ENCODE measurements at regions not wholly inside any gene's neighbourhood (a gene's known extent, or its start where the extent isn't known, plus 50 kb on each side); places are given as distances from the start of the nearest gene placed in this dataset.
"Not testable (repeated sequence)": the region's sequence is repeated elsewhere in the genome, so short reads cannot be mapped to it uniquely, and the experiment has no call there.

DNA sequence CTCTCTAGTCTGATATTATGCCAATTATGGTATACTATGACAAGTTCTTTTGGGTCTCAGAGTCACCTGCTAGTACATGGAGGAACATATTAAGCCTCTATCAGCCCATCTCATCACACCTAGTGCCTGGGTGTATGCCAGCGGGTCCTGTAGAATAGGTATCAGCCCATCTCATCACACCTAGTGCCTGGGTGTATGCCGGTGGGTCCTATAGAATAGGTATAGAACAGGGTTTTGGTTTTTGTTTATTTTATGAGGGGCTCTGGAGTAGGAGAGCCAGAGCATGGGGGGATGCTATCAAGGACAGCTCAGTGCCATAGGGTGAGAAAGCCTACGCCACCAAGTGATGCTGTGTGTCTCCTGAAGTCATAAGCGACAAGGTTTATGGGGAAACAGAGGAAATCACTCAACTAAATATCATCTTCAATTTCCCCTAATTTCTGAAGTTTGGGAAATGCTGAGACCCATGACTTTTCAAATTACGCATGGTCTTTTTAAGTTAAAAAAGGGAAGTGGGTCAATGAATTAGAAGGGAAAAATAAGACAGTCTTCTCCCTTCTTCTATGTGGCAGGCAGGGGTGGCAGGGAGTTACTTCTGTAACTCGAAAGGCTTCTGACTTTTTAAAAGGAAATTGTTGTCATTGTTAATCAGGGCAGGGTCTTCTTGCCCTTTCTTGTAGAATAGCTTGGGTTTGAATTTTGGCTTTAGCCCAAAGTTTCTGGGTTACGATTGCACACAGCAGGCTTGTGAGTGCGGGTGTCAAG, 781.0 kb upstream of the TPTE start:
- DNase-seq; intact Hi-C loops (cut with DNase I); ATAC-seq: not testable (repeated sequence)

DNA sequence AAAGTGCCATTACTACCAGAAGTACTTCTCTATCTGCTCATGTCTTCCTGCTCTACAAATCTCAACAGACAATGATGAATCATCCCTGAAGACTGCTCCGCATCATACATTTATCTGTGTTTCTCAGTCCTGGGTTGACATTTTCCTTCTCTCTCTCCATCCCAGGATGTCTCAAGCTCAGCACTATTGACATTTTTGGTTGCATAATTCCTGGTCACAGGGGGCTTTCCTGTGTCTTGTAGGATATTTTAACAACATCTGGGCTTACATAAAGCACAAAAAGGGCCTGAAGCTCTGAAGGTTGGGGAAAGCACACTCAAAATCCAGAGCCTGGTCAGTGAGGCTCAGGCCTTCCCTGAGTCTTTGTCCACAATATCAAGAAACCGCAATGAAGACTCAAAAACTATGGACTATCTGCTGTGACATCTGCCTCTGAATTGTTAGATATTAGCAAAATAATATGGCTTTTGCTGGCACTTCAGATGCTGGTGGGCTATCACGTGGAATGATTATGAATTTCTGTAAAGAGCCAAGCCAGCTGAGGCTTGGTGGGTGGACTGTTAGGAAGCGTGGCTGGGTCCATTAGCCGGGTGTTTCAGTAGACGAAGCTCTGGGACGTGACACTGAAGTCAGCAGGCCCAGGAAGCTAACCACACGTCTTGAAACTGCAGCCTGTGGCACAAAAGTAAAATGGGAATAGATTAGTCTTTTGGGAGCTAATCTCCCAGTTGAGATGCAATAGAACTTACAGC, 780.2 kb upstream of the TPTE start:
- ATAC-seq; DNase-seq; intact Hi-C loops (cut with DNase I): not testable (repeated sequence)

DNA sequence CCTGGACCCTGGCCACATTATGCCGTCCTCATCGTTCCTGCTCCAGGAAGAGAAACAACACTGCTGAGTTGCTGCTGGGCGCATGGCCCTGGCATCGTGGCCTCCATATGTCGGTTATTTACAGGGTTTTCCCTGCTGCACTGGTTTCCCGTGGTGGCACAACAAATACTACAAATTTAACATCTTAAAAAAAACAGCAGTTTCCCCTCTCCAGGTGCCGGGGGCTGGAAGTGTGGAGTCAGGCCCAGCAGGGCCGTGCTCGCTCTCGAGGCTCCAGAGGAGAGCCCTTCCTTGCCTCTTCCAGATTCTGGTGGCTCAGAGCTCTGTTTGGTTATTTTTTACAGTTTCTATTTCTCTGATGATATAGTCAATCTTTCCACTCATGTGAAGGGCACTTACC, 777.8 kb upstream of the TPTE start:
- ATAC-seq; intact Hi-C loops (cut with DNase I); DNase-seq: not testable (repeated sequence)

DNA sequence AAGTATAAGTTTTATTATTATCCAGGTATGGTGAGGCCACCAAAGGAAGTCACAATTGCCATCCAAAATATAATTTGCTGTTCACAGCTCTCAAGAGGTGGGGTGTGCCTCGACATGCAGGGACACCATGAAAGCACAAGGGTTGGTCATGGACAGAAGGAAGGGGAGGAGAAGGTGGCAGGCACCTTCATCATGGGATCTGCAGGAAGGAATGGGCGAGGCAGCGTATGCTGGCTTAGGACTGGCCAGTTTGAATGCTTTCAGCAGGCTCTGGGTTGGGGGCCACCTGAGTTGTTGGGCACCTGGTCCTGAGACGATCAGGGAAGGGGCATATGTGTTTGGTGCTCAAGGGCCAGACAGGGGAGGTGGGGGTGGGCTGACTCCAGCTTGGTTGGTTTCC, 777.2 kb upstream of the TPTE start:
- ATAC-seq; DNase-seq; intact Hi-C loops (cut with DNase I): not testable (repeated sequence)

DNA sequence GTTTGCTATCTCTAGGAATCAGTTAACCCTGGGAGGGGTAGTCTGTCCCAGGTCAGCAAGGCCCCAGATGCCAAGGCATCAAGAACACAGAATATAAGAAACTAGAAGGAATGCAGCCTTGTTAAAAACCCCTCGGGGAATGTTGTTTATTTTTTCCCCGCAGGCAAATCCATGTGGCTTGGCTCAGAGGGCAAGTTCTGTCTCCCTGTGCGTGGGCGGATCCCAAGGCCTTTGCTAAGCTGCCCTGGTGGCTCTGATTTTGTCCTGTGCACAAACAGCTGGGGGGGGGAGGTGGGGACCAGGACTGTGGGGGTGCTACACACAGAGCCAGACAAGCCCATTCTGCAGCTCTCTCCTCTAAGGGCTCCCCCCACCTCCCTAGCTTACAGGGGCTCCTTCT, 776.8 kb upstream of the TPTE start:
- intact Hi-C loops (cut with DNase I); DNase-seq: not testable (repeated sequence)
- peak in 1 of 2 donors; percentile 38 for ATAC-seq

DNA sequence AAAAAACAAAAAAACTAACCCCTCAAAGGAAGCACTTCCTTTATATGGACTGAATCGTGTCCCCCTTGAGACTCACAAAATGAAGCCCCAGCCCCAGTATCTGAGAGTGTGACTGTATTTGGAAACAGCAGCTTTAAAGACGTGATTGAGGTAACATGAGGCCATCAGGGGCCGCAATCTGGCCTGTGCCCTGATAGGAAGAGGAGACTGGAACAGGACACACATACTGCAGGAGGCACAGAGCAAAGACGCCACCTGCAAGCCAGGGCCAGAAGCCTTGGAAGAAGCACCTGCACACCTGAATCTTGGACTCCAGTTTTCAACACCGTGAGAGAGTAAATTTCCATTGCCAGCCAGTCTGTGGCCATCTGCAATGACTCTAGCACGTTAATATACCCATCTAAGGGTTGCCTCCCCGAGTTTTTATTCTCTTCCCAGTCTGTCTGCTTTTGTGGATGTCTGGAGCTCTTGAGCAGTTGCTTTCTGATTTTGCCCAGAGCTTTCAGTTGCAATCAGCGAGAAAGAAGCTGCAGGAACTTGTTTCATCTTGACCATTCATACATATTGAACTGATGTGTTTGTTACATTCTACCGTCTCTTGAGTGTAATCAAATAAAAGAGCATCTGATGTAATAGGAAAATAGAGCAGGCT, 775.8 kb upstream of the TPTE start:
- ATAC-seq; intact Hi-C loops (cut with DNase I); DNase-seq: not testable (repeated sequence)

DNA sequence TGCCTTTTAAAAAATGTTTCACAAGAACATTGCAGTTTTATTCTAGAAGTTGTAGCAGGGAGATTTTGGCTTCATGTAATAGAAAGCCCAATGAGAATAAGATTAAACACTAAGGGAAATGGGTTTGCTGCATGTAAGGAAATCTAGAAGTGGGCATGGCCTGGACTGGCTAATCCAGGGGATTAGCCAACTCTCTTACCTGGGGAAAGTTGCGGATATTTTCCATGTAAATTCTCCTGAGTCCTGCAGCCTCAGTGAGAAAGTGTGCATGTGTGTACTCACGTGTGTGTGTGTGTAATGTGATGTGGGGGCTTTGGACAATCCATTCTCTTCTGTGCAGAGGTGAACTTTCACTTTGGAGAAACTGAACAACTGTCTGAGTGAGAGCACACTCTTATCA, 775.1 kb upstream of the TPTE start:
- DNase-seq; ATAC-seq; intact Hi-C loops (cut with DNase I): not testable (repeated sequence)

DNA sequence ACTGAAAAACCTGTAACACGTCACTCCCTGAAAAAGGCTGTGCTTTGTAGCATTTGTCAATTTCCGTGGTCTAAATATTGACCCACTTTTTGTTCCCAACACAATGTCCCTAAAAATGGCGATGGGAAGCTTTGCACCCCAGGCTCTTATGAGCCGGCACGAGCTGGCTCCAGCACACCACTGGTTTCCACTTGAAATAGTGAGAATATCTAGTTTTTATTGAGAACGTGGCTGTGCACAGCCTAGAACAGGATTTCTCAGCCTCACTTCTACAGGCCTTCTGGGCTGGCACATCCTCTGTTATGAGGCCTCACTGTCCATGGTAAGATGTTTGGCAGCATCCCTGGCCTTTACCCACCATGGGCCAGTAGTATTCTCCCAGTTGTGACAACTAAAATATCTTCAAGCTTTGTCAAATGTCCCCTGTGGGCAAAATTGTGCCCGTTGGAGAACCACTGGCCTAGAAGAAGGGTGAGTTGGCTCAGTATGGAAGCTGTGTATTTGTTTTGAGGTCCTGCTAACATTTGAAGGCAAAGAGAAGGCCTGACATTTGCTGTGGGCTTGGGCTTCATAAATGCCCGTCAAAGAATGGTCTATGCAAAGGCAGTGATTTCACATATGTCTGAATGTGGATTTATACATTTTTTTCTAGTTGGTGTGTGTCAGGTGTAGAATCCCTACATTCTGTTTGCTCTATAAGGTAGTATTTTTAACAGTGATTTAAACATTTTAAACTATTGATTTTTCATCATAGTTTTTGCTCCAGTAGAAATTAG, 774.4 kb upstream of the TPTE start:
- DNase-seq; intact Hi-C loops (cut with DNase I); ATAC-seq: not testable (repeated sequence)

DNA sequence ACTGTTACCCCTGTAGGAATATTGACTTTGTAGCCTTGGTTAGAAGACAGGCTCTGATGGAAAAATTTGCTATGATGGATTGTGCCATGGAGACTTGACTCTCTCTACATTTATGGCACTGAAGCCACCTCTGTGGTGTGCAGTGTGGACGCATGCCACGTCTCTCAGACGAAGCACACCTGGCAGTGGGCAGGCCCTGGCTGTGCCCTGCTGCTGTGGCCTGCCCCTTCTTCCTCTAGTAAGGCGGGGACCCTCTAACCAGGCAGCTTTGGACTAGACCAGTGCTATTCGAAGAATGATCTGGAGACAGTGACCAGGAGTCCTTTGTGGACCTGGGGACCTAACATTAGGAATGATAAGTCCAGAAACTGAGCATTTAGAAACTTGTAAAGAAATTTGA, 773.5 kb upstream of the TPTE start:
- DNase-seq; ATAC-seq; intact Hi-C loops (cut with DNase I): not testable (repeated sequence)

DNA sequence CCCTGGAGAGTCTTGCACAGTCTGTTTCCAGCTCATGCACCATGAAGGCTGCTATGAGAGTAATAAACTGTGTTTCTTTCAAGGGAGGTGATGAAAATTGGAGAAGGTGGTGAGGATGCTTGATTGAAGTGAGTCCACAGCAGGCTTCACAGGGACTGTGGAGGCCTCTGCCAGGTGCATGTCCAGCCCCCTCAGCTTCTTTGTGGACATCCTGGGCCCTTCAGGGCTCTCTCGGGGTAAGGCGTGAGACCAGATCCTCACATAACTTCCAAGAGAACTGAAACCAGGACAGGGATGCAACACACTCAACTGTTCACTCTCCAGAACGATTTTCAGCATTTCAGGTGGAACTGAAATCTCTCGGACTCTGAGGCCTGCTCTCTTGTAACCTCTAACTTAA, 772.9 kb upstream of the TPTE start:
- DNase-seq; ATAC-seq; intact Hi-C loops (cut with DNase I): not testable (repeated sequence)

DNA sequence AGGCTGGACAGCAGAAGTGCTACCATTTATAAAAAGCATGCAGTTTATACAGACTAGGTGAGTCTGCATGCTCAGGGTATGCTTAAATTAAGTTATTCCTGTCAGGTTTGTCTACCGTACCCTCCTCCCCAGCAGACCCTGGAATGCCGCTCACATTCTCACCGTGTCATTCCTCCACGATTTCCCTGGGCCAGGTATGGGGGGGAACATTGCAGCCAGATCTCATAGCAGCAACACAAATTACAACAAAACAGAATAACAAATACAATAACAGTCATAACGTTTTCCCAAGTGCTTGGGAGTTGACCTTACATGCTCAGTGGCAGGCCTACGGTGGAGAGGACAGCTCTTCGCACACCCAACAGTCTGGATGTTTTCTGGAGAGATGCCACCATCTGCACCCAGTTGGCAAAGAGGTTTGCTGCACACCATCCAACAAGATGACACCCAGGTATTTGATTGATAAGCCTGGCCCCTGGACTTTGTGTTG, 771.6 kb upstream of the TPTE start:
- ATAC-seq; intact Hi-C loops (cut with DNase I); DNase-seq: not testable (repeated sequence)

DNA sequence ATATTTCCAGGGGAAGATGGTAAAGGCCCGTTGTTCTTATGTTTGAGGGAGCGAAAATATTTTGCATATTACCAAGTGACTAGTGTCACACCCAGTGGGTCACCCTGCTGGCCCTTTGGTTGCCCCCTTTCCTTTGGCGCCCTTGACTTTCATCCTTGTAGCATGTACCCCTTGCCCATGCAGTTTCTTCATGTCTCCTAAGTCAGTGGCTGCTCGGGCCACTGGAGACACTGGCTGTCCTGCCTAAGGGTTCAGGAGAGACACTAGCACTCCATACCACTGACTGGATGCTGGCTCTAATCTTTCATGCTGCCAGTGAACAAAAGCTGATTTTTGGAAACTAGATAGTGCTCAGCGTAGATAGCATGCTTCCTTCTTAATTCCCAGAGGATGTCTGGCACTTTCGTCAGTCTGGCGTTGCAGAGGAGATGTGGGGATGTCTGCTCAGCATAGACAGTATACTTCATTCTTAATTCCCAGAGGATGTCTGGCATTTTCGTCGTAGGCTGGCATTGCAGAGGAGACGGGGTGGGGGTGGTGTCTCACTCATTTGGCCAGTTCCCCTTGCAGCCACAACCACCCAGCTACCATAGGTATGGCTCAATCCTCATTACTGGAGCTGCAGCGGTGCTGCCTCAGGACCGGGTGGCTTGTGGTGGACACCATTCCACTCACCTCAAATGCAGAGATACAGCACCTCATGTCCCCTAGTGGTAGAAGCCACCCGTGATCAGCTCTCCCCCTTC, 770.9 kb upstream of the TPTE start:
- intact Hi-C loops (cut with DNase I), result no loop called here
- DNase-seq (no peak), ATAC-seq (no peak)

DNA sequence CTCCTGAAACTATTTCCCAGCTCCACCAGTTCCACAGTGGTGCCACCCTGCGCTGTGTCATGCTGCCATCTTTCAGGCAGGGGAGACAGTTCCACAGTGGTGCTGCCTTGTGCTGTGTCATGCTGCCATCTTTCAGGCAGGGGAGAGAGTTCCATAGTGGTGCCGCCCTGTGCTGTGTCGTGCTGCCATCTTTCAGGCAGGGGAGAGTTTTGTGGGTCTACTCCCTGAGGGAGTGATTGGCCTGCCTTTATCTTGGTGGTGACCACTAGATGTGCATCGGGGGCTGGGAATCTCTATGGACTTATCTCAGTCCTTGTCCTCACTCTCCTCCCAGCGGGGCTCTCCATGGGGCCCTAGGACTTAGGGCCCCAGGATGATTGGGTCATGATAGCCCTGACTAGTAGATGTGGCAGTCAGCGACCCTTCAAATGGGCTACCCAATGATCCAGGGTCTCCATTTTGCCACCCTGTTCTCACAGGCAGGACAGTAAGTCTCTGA, 770.2 kb upstream of the TPTE start:
- intact Hi-C loops (cut with DNase I); DNase-seq: not testable (repeated sequence)
- peak in 1 of 2 donors; percentile 13 for ATAC-seq

DNA sequence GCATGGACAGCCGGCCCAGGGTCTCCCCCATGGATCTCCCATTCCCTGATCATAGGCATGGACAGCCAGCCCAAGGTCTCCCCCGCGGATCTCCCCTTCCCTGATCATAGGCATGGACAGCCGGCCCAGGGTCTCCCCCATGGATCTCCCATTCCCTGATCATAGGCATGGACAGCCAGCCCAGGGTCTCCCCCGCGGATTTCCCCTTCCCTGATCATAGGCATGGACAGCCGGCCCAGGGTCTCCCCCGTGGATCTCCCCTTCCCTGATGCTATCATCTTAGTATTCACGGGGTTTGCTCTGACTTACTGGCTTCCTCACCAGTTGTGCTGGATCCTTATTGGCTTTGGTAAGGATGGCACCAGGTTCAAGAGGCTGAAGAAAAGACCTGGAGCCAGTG, 769.4 kb upstream of the TPTE start:
- not testable (repeated sequence) for DNase-seq, ATAC-seq

DNA sequence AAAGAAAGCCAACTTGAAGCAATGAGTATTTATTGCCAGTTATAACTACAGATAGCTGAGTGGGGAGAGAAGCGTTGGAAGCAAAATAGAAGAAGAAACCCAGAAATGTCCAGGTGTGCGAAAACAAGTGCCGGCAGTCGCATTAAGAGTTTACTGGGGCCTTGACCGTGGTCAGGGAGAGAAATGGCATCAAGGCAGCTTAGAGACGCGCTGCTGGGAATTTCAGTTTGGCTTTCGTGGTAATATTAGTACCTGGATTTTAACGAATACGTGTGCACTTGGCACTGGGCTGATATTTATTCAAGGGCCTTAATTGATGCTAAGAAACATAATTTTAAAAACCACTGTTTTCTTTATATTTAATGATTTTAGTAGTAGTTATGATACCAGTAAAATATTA, 767.9 kb upstream of the TPTE start:
- intact Hi-C loops (cut with DNase I); DNase-seq; ATAC-seq: not testable (repeated sequence)

More for the DNA sequence above, 769.4 kb upstream of the TPTE start:
- intact Hi-C loops (cut with DNase I), result not testable (repeated sequence)

DNA sequence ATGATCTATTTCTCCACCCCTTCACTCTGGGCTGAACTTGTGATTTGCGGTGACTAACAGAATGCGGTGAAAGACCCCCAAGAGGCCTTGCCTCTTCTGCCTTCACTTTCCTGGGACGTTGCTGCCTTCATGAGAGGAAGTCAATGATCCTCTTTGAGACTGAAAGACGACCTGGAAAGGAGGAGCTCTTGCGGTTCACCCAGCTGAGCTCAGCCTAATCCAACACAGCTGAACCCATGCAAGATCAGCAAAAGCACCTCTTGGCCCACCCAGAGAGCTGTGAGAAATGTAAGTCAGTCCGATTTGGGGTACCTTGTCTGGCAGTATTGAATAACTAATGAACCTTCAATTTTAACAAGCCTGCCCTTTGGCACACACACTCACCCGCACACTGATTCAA, 767.4 kb upstream of the TPTE start:
- DNase-seq, result no peak
- ATAC-seq, result no peak
- intact Hi-C loops (cut with DNase I), result no loop called here

DNA sequence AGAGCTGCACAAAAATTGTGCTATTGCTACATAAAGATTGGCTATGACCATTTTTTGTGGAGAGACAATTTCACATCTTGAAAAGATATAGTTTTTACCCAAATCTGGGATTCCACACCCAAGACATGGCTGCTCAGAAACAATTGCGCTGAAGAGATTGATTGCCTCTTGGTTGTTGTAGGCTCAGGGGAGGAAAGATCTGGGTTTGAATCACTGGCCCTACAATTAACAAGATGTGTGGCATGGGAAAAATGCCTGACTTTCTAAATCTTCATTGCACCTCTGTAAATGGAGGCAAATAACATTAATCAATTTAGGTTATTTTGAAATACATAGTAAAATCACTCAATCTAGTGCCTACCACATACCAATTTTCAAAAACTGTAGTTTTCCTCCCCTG, 766.9 kb upstream of the TPTE start:
- intact Hi-C loops (cut with DNase I), result not testable (repeated sequence)

DNA sequence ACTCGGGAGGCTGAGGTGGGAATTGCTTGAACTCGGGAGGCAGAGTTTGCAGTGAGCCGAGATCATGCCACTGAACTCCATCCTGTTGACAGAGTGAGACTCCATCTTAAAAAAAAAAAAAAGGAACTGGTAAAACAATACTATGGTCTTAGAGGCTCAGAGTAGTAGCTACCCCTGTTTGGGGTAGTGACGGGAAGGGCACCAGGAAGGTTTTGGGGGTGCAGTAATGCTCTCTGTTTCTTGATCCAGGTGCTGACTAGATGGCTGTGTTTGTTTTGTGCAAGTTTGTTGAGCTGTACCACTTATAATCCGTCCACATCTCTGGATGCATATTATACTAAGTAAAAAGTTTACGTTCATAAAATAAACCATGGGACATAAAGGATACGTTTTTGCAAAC, 765.8 kb upstream of the TPTE start:
- ATAC-seq (no peak), DNase-seq (no peak)
- intact Hi-C loops (cut with DNase I), result no loop called here

More for the DNA sequence above, 766.9 kb upstream of the TPTE start:
- DNase-seq, ATAC-seq: not testable (repeated sequence)

Measured in left cardiac atrium (tissue), 4 donors.